H1 (cell line): ENCODE measurements at regions not wholly inside any gene's neighbourhood (a gene's known extent, or its start where the extent isn't known, plus 50 kb on each side); places are given as distances from the start of the nearest gene placed in this dataset.

ENCODE experiments used
- EP300 ChIP-seq, 2 experiments: IDR thresholded peaks; 1 replicate in 1 of 2; 2 replicates in 1 of 2; pipeline ENCODE4 v1.6.1; 2011 to 2012; ENCODE audit warnings: low read depth in 2 of 2, low read length in 2 of 2, mild to moderate bottlenecking in 2 of 2, borderline replicate concordance in 1 of 2, inconsistent platforms in 1 of 2, moderate library complexity in 1 of 2
- TCF12 ChIP-seq: IDR thresholded peaks from 2 replicates; pipeline ENCODE4 v1.6.1; 2011; ENCODE audit warnings: low read depth, mild to moderate bottlenecking, low read length

DNA sequence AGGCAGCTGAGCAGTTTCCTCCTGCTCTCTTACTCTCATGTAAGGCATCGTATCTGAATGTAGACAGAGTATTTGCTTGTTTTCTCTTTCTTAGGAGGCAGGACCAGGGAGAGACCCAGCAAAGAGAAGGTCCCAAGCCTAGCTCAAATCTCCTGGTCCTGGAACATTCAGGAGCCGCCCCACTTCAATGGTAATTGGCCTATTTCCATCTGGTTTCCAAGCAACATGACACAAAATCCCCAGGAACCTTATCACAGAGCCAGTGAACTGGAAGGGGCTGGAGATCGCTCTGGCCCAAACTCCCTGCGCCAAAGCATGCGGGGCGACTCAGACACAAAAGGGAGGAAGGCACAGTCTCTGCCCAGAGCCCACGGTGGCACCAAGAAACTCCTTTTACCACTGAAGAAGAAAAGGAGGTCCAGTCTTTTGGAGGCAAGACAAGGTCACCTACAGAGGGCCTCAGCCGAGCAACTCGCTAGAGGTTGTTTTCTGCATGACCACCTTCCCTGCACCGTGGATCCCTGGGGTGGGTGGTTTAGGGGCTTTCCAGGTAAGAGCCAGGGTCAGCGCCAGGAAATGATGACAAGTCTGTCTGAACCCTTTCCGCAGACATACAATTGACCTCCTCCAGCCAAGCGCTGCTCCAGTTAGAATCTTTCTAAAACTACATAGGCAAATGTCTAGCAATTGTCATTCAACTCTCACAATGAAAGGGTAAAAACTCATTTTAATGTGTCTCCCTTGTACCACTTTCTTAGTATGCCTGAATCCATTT, 394.7 kb downstream of the SOX9 start (continued):
- TF ChIP-seq EP300 (IDR thresholded peaks at IDR 0.05; ENCODE audit: borderline replicate concordance in 1 of 2, low read depth in 2 of 2, low read length in 2 of 2) = no peak
- no peak for TF ChIP-seq TCF12
- TF ChIP-seq, all 59 proteins: peak for 0
